ENCODE measurements at regions not wholly inside any gene's neighbourhood (a gene's known extent, or its start where the extent isn't known, plus 50 kb on each side); places are given as distances from the start of the nearest gene placed in this dataset.

DNA sequence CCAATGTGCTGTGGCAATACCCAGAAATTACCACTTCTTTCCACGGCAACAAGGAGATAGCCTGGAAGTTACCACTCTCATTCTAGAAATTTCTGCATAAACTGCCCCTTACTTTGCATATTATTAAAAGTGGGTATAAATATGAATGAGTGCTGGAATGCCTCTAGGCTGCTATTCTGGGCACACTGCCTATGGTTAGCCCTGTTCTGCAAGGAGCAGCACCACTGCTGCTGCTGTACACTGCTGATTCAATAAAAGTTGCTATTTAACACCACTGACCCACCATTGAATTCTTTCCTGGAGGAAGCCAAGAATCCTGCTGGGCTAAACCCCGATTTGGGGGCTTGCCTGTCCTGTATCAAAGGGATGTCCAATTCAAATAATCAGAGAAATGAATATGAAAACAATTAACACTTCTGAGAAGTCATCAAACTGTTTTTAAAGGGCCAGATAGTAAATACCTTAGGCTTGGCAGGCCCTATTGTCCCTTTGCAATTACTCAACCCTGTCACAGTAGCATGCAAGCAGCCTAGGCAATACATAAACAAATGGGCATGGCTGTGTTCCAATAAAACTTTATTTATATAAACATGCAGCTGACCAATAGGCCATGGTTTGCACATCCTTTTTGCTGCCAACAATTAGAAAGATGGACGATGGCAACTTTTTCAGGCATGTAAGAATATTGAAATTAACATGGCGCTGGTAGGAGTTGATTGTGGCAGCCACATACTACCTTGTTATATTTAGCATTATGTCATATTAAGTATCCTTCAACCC is 369.4 kb upstream of the B3GALT2 start:
- no peak for DNase-seq

DNA sequence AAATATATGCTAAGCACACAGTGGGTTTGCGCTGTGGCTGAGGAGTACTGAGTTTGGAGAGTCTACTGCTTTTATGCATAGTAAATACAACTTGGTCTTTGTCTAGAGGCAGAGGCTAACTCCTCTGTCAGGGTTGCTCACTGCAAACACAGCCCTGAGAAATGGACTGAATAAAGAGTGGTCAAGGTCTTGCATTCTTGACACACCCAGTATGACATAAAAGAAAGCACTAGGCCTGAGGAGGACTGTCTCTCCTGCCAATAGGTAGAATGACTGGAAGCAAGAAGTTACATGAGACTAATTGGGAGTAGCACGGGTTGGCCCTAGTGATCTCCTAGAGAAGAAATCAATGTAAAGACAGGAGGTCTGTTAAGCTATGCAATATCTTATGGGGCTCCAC is 367.2 kb upstream of the B3GALT2 start:
- no peak for DNase-seq

DNA sequence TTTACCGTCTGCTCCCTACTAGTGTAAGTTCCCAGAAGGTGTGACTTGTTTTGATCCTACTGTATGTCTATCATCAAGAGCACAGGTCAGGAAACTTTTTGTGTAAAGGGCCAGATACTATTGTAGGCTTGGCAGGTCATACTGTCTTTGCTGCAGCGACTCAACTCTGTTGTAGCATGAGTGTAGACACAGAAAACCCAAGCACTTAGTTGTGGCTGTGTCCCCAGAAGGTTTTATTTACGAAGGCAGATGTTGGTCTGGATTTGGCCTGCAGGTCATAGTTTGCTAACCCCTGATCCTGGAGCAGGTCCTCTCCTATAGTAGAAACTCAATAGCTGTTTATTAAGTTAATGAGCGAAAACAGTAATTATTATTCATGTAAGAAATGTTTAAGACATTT is 365.9 kb upstream of the B3GALT2 start:
- DNase-seq: no peak

DNA sequence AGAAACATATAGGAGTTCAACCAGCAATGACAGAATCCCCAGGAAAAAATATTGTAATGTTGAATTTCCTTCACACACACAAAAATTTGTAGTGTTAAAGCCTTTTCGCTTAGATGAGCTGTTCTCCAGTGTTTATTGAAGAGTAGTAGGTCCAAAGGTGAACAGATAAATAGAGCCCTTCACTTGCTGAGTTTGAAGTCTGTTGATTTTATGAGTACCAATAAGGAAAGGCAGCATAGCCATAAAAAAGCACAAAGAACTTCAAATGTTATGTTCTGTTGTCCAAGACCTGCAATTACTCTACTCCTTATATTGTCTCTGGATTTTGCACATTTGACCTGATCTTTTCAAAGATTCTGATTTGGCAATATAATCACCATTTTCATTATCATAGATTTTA is 362.7 kb upstream of the B3GALT2 start:
- no peak for DNase-seq

DNA sequence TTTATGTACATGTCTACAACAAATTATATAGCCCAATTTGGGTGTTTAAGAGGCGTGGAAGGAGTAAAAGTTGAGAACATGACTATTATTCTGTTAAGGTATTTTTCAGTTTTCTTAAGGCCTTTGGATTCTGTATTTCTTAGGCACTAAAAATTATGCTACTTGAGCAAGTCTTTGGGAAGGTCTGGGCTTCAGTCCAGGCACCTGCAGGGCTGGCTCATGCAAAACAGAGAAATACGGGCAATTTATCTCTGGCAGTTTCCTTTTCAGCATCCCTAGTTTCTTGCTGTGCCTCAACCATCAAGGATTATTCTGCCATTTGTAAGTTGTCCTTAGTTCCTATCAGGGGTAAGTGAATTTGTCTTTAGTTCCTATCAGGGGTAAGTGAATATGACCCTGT is 358.8 kb upstream of the B3GALT2 start:
- no peak for DNase-seq

DNA sequence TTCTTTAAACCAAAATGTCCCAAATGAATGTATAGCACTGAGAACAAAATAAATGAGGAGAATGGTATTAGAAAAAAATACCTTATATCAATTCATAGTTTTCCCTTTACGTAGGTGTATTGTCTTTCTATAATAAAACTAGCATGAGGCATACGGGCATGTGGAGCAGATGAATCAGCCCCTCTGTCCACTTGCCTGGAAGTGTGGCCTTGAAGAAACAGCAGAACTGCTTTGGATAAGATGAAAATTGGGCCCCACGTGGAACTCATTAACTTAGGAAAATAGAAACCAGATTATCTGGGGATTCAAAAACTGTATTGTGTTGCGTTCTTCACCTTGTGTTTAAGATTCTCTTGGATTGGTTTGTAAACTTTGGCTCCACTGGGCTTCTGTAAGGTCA is 356.8 kb upstream of the B3GALT2 start:
- no peak for DNase-seq

DNA sequence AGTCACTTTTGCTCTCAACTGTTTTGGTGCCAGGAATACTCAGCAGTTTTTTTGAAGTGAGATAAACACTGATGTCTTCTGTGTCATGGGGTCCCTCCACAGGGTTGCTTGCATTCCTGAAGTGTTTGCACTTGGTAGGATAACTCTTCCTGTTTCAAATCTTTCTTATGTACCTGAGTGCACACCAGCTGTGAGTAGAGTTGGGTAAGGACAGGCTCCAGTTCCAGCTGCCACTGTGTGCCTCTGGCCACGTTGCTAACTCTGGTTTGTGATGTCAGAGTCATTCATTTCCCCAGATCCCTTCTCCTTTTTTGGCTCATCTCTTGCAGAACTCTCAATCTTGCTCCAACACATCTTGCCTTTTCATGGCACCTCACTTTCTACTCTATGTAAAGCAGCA is 356.3 kb upstream of the B3GALT2 start:
- no peak for DNase-seq

DNA sequence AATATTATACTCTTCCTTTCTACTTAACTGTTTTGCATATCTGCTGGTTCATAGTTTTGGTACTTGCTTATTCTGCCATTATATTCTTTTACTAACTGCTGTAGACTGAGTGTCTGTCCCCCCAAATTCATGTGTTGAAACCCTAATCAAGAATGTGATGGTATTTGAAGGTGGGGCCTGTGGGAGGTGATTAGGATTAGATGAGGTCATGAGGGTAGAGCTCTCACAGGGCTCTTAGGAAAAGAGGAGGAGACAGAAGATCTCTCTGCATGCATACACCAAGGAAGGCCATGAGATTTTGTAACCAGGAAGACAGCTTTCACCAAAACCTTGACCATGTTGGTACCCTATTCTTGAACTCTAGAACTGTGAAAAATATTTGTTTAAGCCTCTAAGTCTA is 354.1 kb upstream of the B3GALT2 start:
- no peak for DNase-seq

DNA sequence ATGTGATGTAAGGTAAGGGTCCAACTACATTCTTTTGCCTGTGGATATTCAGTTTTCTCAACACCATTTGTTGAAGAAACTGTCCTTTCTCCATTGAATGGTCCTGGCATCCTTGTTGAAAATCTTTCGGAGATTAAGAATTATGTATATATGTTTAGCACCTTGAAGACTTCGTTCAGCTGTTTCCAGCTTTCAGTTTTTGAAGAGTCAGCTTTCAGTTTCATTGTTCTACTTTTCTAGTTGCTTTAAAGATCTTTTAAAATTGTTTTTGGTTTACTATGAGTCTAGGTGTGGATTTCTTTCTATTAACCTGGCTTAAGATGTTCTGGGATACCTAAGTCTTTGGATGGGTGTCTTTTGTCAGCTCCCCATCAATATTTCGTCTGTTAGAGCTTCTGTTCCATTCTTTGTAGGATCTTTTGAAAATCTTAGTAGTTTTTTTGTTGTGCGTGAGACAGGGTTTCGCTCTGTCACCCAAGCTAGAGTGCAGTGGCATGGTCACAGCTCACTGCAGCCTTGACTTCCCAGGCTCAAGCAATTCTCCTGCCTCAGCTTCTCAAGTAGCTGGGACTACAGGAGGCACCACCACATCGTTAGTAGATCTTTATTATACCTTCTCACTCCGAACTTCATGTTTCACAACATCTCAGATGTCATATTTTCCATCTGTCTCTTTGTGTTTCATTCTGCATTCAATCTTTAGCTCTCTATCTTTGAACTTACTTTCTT is 353.5 kb upstream of the B3GALT2 start:
- DNase-seq: no peak

DNA sequence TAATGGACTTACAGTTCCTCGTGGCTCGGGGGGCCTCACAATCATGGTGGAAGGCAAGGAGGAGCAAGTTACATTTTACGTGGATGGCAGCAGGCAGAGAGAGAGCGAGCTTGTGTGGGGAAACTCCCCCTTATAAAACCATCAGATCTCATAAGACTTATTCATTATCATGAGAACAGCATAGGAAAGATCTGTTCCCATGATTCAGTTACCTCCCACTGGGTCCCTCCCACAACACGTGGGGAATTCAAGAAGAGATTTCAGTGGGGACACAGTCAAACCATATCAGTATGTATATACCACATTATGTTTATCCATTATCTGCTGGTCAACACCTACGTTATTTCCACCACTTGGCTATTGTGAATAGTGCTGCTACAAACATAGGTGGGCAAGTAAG is 352.3 kb upstream of the B3GALT2 start:
- DNase-seq: no peak

DNA sequence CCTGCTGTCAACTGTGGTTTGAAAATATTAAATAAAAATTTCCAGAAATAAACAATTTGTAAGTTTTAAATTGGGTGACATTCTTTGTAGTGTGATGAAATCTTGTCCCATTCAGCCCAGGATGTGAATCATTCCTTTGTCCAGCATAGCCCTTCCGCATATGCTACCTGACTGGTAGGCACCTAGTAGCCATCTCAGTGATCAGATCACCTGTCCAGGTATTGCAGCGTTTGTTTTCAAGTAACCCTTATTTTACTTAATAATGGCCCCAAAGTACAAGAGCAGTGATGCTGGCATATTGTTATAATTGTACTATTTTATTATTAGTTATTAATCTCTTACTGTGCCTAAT is 351.6 kb upstream of the B3GALT2 start:
- DNase-seq: no peak

DNA sequence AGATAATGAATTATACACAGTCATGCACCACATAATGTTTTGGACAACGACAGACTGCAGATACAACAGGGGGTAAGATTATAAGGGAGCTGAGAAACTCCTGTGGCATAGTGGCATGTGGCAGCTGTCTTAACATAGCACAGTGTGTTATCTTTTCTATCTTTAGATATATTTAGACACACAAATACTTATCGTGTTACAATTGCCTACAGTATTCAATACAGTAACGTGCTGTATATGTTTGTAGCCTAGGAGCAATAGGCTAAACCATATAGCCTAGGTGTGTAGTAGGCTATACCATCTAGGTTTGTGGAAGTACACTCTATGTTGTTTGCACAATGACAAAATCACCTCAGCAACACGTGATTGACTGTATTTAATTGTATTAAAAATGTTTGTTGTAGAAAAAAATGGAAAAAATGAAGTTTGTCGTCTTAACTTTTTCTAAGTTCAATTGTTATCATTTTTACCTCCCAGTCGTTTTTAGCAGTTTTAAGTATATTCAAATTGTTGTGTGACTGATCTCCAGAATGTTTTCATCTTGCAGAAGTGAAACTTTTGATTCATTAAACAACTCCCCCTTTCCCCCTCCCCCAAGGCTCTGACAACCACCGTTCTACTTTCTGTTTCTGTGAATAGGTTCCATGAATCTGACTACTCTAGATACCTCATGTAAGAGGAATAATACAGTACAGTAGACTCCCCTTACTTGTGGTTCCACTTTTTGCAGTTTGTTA is 351.0 kb upstream of the B3GALT2 start:
- DNase-seq: peak; percentile 55

DNA sequence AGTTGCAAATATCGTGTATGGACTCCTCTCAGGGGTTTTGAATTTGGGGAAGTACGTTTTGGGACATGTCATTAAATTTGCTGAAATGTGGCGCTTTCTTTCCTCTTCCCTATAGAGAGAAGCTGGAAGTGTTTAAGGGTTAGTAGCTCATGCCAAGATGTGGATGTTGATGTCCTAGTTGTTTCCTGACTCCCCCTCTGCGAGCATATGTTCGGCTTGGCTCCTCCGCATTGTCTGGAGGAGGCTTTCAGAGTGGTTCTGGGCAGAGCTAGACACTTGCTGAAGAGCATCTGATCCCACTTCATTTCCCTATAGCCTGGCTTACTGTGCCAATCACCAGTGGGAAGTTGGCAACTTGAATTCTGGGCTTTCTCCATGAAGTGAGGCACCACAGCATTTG is 347.4 kb upstream of the B3GALT2 start:
- DNase-seq: no peak

DNA sequence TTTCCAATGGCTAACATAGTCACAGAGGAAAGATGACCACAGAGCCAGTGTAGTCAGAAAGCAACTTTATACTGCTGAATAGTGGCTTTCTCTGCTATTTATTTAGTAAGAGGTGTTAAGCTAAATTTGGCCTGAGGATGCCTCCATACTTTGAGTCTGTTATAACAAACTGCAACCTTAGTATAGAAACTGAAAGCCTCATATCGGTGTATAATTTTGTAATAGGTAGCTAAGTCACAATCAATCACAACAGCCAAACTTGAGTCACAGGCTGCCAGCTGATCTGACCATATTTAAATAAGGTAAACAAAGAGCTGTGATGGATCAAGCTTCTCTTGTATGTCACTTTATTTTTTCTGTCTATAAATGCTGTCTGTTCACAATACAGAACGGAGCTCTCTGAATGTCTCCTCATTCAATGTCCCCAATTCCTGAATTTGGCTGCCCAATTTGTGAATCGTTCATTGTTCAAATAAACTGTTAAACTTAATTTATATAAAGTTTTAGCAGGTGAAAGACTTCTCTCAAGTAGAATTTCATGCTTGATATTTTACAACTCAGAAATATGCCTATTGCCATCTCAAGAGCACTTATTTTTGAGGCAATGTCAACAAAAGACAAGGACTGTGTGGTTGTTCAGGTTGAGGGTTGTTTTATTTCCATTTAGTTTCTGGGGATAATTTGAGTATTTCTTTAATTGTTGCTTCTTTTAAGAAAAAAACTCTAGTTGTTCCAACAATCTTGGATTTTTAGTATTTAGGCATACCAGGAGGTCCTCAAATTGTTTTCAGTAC is 339.7 kb upstream of the B3GALT2 start:
- no peak for DNase-seq

DNA sequence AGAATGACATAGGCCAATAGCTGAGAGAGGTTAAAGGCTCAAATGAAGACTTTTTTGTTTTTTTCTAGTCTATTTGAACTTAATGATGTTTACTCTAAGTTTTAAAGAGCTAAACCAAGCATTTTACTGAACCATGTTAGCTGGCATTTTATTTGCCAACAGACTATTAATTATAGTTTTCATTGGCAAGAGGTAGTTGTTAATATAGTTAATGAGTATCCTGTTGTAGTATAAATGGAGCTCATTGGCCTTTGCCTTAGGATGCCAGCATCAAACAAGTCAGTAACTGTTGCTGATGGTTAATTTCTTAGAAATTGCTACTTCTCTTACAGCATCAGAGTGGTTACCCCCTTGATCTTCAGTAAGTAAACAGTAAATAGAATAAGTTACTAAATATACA is 339.0 kb upstream of the B3GALT2 start:
- no peak for DNase-seq

DNA sequence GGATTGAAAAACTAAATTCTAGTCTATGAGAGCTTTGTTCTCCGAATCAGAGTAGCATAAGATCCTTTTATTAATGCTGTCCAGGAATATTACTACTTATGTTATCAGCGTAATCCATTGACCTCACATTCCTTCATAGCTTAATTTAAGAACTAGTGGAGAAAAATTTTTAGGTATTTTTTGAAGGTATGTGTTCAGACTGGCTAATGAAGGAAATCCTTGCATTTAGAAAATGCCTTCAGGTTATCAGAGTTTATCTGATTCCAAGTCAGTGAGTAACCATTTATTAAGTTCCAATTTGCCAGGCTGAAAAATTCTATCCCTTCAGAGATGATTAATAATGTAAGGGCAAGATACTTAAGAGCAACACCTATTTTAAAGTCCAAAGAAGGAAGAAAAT is 338.2 kb upstream of the B3GALT2 start:
- DNase-seq: no peak

DNA sequence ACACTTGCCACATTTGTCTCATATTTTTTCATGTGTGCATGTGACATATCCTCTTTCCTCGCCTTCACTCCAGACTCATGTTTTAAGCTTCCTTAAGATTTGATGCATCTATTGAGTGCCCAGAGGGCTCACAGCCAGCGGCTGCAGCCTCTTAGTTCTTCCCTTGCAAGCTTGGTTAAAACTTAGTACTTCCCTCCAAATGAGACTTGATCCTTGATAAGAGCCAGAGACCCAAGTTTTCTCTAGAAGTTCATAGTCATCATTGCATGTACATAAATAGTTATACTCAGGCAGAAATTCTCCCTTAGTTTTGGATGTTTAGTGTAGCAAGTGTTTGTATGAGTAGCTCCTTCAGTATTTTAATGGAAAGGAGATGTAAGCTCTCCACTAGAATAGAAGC is 337.6 kb upstream of the B3GALT2 start:
- DNase-seq: no peak

DNA sequence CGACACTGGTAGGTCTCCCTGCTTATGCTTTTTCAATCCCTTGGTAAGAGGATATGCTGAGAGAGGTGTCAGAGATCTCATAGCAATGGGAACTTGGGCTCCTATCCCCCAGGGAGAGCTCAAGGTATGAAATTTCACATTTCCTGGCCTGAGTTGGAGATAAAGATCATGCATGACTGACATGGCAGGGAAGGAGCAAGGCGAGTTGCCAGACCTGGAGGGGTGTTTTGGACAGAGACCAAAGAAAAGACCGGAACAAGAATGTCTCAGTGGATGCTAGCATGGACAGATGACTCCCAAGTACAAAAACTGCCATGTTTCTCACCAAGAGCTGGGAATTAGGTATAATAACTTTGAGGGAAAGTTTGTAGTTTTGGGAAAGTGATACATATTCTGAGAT is 334.1 kb upstream of the B3GALT2 start:
- no peak for DNase-seq

DNA sequence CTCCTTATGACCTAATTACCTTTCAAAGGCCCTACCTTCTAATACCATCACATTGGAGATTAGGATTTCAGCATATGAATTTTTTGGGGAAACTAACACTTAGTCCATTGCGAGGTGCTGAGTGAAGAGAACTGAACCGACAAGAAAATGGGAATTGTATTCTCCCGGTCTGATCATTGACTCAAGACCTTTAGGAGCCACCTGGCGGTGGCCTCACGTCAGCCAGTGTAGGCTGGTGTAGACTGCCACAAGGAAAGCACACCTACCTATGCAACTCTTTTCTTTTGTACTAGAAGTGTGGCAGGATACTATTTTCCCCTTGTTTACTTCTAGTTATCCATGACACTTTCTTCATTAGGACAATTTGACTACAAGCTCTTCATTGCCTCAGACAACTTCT is 333.5 kb upstream of the B3GALT2 start:
- no peak for DNase-seq

DNA sequence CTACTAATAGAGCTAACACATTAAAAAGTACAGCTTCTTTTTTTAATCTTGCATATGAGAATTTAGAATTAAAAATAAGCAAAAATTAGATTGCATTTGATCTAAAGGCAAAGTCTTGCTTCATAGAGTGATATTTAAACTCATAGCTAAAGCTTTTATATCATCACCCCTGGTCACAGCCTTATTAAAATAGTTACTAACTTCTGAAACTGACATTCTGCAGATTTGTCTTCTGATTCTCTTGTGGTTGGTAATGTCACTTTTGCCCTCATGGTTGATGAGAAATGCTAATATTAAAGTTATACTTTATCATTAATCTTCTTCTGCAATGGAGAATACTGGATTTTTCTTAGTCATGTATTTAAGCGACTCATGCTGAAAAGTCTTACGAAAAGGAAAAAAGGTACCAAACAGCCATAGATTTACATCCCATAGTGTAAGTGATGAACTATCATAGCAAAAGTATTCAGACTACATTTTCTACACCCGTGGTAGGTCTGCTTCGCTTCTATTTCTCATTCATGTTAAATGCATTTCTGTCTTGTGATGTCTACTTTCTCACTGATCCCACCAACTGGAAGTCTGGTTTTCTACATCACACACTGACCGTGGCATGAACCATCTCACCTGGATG is 330.5 kb upstream of the B3GALT2 start:
- DNase-seq: no peak

DNA sequence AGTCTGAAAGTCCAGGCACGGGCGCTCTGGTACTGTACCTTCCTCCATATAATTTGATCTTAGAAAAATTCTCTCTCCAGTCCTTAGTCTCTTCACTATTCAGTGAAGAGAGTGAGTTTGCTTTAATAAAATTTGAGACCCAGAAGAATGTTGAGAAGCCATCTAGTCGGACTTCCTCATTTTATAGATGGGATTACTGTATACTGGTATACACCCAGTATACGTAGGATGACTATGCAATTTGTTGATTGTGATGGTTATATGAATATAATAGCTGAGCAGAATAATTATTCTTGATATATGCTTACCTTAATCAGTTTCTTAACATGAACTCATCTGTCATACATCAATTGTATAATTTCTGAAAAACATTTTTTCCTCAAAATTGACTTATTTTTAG is 328.0 kb upstream of the B3GALT2 start:
- no peak for DNase-seq

DNA sequence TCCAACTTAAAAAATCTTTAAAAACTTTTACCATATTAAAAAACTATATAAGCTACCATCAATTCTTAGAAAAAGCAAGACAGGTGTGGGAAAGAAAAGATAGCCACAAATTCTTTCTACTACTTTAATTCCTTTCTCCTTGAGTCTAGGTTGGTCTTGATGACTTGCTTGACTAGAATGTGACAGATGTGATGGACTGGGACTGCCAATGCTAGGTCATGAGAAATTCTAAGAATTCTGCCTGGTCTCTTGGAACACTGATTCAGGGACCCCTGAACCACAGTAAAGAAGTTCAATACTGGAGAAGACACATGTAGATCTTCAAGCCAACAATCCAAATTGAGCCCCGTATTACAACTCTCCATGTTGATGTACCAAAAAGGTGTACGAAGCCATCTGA is 326.6 kb upstream of the B3GALT2 start:
- DNase-seq: no peak

DNA sequence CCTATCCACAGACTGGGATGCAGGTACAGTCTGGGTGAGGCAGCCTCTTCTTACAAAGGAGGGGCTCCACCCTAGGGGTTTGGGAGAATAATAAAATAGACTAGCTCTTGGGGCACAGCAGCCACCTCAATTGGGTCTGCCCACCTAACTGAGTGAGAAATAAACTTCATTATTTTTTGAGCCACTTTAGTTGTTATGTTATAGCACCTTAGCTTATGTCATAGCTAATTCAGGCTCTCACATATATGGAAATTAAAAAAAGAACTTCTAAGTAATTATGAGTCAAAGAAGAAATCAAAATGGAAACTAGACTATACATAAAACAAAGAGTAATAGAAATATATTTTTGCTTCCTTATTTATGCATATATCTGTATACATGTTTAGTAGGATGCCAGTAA is 318.5 kb upstream of the B3GALT2 start:
- no peak for DNase-seq

Measured in activated T-cell treated with anti-CD3 and anti-CD28 coated beads for 4 hours (primary cell).